SU-DHL-6 (cell line): ENCODE measurements at regions not wholly inside any gene's neighbourhood (a gene's known extent, or its start where the extent isn't known, plus 50 kb on each side); places are given as distances from the start of the nearest gene placed in this dataset.

Experiments used
- EZH2phosphoT487 ChIP-seq: fragments of 200-600 bp; sonication (generic), shearing (Covaris generic); conservative IDR thresholded peaks from 2 replicates; pipeline ENCODE4 v1.6.1; 2018; ENCODE audit warnings: mild to moderate bottlenecking, antibody characterized with exemption, low read length, moderate library complexity, mixed read lengths
- TF ChIP-seq, protein P1 (sequence below): fragments of 200-600 bp; sonication (generic); IDR thresholded peaks from one replicate; pipeline ENCODE4 v1.5.1; 2017; ENCODE audit warnings: antibody characterized with exemption, mild to moderate bottlenecking, low read length, moderate library complexity; ENCODE audit not compliant: insufficient read depth, poor library complexity, severe bottlenecking

DNA sequence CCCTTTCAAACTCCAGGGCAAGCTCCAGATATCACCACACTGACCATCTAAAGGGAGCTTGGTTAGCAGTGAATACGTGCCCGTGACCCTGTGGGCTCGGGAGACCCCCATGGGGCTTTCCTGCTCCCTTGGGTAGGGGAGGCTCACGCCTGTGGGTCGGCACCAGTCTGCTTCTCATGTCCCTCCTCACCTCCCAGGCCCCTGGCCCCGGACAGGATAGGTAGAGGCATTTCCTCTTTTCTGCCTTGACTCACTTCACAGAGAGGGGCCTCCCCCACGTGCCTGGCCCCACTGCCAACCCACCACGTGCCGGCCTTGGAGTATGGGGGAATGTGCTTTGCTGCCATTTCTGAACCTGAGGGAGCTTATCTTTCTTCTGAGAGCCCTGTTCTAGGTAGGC lies 131.3 kb upstream of the FAM20C start:
- TF ChIP-seq, protein P1, sequence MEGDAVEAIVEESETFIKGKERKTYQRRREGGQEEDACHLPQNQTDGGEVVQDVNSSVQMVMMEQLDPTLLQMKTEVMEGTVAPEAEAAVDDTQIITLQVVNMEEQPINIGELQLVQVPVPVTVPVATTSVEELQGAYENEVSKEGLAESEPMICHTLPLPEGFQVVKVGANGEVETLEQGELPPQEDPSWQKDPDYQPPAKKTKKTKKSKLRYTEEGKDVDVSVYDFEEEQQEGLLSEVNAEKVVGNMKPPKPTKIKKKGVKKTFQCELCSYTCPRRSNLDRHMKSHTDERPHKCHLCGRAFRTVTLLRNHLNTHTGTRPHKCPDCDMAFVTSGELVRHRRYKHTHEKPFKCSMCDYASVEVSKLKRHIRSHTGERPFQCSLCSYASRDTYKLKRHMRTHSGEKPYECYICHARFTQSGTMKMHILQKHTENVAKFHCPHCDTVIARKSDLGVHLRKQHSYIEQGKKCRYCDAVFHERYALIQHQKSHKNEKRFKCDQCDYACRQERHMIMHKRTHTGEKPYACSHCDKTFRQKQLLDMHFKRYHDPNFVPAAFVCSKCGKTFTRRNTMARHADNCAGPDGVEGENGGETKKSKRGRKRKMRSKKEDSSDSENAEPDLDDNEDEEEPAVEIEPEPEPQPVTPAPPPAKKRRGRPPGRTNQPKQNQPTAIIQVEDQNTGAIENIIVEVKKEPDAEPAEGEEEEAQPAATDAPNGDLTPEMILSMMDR = no peak
- TF ChIP-seq EZH2phosphoT487 = no peak
